Neural cell (in vitro differentiated cells): ENCODE measurements at regions not wholly inside any gene's neighbourhood (a gene's known extent, or its start where the extent isn't known, plus 50 kb on each side); places are given as distances from the start of the nearest gene placed in this dataset.
"Not testable (repeated sequence)": the region's sequence is repeated elsewhere in the genome, so short reads cannot be mapped to it uniquely, and the experiment has no call there.

Experiments used
- H2AFZ ChIP-seq: fragments of 200-600, 300-800 bp; sonication (generic), shearing (Covaris generic); 2 replicates; pipeline ENCODE4 v1.6.0; 2014; ENCODE audit warnings: low read depth, mild to moderate bottlenecking, antibody characterized with exemption, low read length, moderate library complexity
- H3F3A ChIP-seq: fragments of 200-600 bp; shearing (Covaris generic); 2 replicates; pipeline ENCODE4 v1.6.1; 2016; ENCODE audit warnings: mild to moderate bottlenecking, moderate library complexity, mixed read lengths, antibody characterized with exemption, low read length; ENCODE audit not compliant: insufficient read depth, poor library complexity, severe bottlenecking
- H3K27ac ChIP-seq: fragments of 200-600, 300-800 bp; sonication (generic), shearing (Covaris generic); 2 replicates; pipeline ENCODE4 v1.5.1; 2014; ENCODE audit warnings: mild to moderate bottlenecking, low read length, moderate library complexity
- H3K27me3 ChIP-seq: fragments of 300-800, 200-600 bp; sonication (generic), shearing (Covaris generic); 2 replicates; pipeline ENCODE4 v1.6.0; 2014; ENCODE audit warnings: mild to moderate bottlenecking, low read depth, low read length, moderate library complexity; ENCODE audit not compliant: insufficient read depth
- H3K36me3 ChIP-seq: fragments of 300-800, 200-600 bp; sonication (generic), shearing (Covaris generic); 2 replicates; pipeline ENCODE4 v1.5.1; 2014; ENCODE audit warnings: mild to moderate bottlenecking, antibody characterized with exemption, low read length, moderate library complexity; ENCODE audit not compliant: insufficient read depth
- H3K4me2 ChIP-seq: fragments of 300-800, 200-600 bp; sonication (generic), shearing (Covaris generic); 2 replicates; pipeline ENCODE4 v1.6.0; 2014; ENCODE audit warnings: mild to moderate bottlenecking, low read length
- H3K4me3 ChIP-seq: fragments of 300-800, 200-600 bp; sonication (generic), shearing (Covaris generic); 2 replicates; pipeline ENCODE4 v1.5.1; 2014; ENCODE audit warnings: mild to moderate bottlenecking, low read length, moderate library complexity
- H3K79me2 ChIP-seq: fragments of 200-600 bp; shearing (Covaris generic); replicated peaks from 2 replicates; pipeline ENCODE4 v1.6.0; 2014; ENCODE audit warnings: mild to moderate bottlenecking, low read length, moderate library complexity; ENCODE audit not compliant: insufficient read depth
- H3K9ac ChIP-seq: fragments of 300-800, 200-600 bp; sonication (generic), shearing (Covaris generic); 2 replicates; pipeline ENCODE4 v1.6.1; 2016; ENCODE audit warnings: mild to moderate bottlenecking, low read length, mixed read lengths
- H3K9me2 ChIP-seq: fragments of 200-600 bp; shearing (Covaris generic); 2 replicates; pipeline ENCODE4 v1.6.1; 2016; ENCODE audit warnings: mild to moderate bottlenecking, low read length, mixed read lengths; ENCODE audit not compliant: insufficient read depth
- H3K9me3 ChIP-seq: fragments of 200-600, 300-800 bp; sonication (generic), shearing (Covaris generic); 2 replicates; pipeline ENCODE4 v1.6.1; 2016; ENCODE audit warnings: mild to moderate bottlenecking, mixed run types, low read length, moderate library complexity, mixed read lengths
- H4K20me1 ChIP-seq: fragments of 200-600 bp; shearing (Covaris generic); 2 replicates; pipeline ENCODE4 v1.6.1; 2016; ENCODE audit warnings: mild to moderate bottlenecking, mixed run types; ENCODE audit not compliant: insufficient read depth
- EP300 ChIP-seq: fragments of 450-650 bp; conservative IDR thresholded peaks from 2 replicates; pipeline ENCODE4 v1.6.1; 2014; ENCODE audit warnings: antibody characterized with exemption, mild to moderate bottlenecking, moderate library complexity; ENCODE audit not compliant: poor library complexity, severe bottlenecking
- EZH2 ChIP-seq: fragments of 200-600, 300-800 bp; shearing (Covaris generic), sonication (generic); IDR thresholded peaks from 2 replicates; pipeline ENCODE4 v1.6.1; 2014; ENCODE audit warnings: antibody characterized with exemption, low read length, borderline replicate concordance, mild to moderate bottlenecking; ENCODE audit not compliant: insufficient read depth, poor library complexity, severe bottlenecking
- MXI1 ChIP-seq: fragments of 450-650 bp; conservative IDR thresholded peaks from 2 replicates; pipeline ENCODE4 v1.6.1; 2014; ENCODE audit warnings: antibody characterized with exemption, mild to moderate bottlenecking; ENCODE audit not compliant: poor library complexity, severe bottlenecking
- POLR2AphosphoS5 ChIP-seq: IDR thresholded peaks from 2 replicates; pipeline ENCODE4 v1.6.1; 2012
- RAD21 ChIP-seq: fragments of 450-650 bp; conservative IDR thresholded peaks from 2 replicates; pipeline ENCODE4 v1.6.1; 2014; ENCODE audit warnings: antibody characterized with exemption, mild to moderate bottlenecking, moderate library complexity
- SMC3 ChIP-seq: fragments of 450-650 bp; conservative IDR thresholded peaks from 2 replicates; pipeline ENCODE4 v1.6.1; 2014; ENCODE audit warnings: antibody characterized with exemption, mild to moderate bottlenecking, moderate library complexity; ENCODE audit not compliant: poor library complexity
- TAF1 ChIP-seq: IDR thresholded peaks from 2 replicates; pipeline ENCODE4 v1.6.1; 2012; ENCODE audit warnings: low read depth
- TF ChIP-seq, protein P1 (sequence below): fragments of 450-650 bp; IDR thresholded peaks from 2 replicates; pipeline ENCODE4 v1.5.1; 2014; ENCODE audit warnings: antibody characterized with exemption, mild to moderate bottlenecking, moderate library complexity; ENCODE audit not compliant: poor library complexity, severe bottlenecking
- TF ChIP-seq, protein P2 (sequence below): IDR thresholded peaks from 2 replicates; pipeline ENCODE4 v1.6.1; 2012; ENCODE audit warnings: borderline replicate concordance

DNA sequence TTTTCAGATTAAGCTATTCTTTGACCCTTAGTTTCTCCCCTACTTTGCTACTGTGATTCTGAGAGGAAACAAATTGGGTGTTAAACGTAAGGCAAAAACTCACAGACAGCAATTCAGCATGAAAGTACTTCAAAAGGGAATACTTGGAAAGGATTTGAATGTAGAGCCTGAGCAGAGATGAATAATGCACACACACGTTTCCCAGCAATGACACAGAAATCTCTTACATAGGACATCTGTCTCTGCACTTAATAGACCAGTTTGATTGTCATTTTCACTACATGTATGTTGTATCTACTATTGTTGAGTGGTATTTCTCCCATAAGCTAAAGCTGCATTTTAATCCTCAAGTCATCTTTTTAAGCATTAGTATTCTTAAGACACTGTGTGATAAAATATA, 166.1 kb upstream of the TEX13C start:
- H3K9ac ChIP-seq: no peak overlapping the region
- TF ChIP-seq SMC3: no peak
- TF ChIP-seq, protein P1, sequence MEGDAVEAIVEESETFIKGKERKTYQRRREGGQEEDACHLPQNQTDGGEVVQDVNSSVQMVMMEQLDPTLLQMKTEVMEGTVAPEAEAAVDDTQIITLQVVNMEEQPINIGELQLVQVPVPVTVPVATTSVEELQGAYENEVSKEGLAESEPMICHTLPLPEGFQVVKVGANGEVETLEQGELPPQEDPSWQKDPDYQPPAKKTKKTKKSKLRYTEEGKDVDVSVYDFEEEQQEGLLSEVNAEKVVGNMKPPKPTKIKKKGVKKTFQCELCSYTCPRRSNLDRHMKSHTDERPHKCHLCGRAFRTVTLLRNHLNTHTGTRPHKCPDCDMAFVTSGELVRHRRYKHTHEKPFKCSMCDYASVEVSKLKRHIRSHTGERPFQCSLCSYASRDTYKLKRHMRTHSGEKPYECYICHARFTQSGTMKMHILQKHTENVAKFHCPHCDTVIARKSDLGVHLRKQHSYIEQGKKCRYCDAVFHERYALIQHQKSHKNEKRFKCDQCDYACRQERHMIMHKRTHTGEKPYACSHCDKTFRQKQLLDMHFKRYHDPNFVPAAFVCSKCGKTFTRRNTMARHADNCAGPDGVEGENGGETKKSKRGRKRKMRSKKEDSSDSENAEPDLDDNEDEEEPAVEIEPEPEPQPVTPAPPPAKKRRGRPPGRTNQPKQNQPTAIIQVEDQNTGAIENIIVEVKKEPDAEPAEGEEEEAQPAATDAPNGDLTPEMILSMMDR: no peak
- no peak for TF ChIP-seq EP300
- no peak for TF ChIP-seq POLR2AphosphoS5
- TF ChIP-seq, protein P2, sequence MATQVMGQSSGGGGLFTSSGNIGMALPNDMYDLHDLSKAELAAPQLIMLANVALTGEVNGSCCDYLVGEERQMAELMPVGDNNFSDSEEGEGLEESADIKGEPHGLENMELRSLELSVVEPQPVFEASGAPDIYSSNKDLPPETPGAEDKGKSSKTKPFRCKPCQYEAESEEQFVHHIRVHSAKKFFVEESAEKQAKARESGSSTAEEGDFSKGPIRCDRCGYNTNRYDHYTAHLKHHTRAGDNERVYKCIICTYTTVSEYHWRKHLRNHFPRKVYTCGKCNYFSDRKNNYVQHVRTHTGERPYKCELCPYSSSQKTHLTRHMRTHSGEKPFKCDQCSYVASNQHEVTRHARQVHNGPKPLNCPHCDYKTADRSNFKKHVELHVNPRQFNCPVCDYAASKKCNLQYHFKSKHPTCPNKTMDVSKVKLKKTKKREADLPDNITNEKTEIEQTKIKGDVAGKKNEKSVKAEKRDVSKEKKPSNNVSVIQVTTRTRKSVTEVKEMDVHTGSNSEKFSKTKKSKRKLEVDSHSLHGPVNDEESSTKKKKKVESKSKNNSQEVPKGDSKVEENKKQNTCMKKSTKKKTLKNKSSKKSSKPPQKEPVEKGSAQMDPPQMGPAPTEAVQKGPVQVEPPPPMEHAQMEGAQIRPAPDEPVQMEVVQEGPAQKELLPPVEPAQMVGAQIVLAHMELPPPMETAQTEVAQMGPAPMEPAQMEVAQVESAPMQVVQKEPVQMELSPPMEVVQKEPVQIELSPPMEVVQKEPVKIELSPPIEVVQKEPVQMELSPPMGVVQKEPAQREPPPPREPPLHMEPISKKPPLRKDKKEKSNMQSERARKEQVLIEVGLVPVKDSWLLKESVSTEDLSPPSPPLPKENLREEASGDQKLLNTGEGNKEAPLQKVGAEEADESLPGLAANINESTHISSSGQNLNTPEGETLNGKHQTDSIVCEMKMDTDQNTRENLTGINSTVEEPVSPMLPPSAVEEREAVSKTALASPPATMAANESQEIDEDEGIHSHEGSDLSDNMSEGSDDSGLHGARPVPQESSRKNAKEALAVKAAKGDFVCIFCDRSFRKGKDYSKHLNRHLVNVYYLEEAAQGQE: no peak
- TF ChIP-seq RAD21: no peak
- TF ChIP-seq EZH2: no peak
- TF ChIP-seq MXI1: no peak
- TF ChIP-seq TAF1: no peak
- no peaks in the 10 kb centered on the region for H3K27me3 ChIP-seq

DNA sequence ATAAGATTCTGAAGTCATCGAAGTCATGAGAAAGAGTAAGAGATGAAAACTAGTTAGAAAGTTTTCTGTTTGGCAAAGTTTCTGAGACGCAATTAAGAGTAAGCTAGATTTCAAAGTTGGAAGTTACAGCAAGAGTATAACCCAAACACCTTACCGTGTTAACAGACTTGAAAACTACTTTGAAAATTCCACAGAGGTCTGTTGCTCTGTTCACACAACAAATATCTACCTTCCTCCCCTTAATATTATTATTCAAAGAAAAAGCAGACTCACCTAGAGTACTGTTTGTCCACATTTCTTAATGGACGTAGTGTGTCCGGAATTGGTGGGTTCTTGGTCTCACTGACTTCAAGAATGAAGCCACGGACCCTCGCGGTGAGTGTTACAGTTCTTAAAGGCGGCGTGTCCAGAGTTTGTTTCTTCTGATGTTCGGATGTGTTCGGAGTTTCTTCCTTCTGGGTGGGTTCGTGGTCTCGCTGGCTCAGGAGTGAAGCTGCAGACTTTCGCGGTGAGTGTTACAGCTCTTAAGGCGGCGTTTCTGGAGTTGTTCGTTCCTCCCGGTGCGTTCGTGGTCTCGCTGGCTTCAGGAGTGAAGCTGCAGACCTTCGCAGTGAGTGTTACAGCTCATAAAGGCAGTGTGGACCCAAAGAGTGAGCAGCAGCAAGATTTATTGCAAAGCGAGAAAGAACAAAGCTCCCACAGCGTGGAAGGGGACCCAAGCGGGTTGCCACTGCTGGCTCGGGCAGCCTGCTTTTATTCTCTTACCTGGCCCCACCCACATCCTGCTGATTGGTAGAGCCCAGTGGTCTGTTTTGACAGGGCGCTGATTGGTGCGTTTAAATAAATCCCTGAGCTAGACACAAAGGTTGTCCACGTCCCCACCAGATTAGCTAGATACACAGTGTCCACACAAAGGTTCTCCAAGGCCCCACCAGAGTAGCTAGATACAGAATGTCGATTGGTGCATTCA, 165.1 kb upstream of the TEX13C start:
- not testable (repeated sequence) for H2AFZ ChIP-seq, H3K9me3 ChIP-seq, H3F3A ChIP-seq, H4K20me1 ChIP-seq, H3K9me2 ChIP-seq, H3K27me3 ChIP-seq, H3K79me2 ChIP-seq, H3K9ac ChIP-seq, H3K4me2 ChIP-seq, H3K36me3 ChIP-seq, H3K27ac ChIP-seq, H3K4me3 ChIP-seq

More for the DNA sequence above, 166.1 kb upstream of the TEX13C start:
- Histone ChIP-seq H3K4me2 (no peak overlapping the region), H3K9me2 (no peaks in the 10 kb centered on the region), H3K27ac (no peak overlapping the region), H3K9me3 (no peaks in the 10 kb centered on the region), H4K20me1 (no peaks in the 10 kb centered on the region), H3K79me2 (no peaks in the 10 kb centered on the region), H2AFZ (no peak overlapping the region), H3K4me3 (no peak overlapping the region), H3F3A (no peaks in the 10 kb centered on the region), H3K36me3 (no peaks in the 10 kb centered on the region)

DNA sequence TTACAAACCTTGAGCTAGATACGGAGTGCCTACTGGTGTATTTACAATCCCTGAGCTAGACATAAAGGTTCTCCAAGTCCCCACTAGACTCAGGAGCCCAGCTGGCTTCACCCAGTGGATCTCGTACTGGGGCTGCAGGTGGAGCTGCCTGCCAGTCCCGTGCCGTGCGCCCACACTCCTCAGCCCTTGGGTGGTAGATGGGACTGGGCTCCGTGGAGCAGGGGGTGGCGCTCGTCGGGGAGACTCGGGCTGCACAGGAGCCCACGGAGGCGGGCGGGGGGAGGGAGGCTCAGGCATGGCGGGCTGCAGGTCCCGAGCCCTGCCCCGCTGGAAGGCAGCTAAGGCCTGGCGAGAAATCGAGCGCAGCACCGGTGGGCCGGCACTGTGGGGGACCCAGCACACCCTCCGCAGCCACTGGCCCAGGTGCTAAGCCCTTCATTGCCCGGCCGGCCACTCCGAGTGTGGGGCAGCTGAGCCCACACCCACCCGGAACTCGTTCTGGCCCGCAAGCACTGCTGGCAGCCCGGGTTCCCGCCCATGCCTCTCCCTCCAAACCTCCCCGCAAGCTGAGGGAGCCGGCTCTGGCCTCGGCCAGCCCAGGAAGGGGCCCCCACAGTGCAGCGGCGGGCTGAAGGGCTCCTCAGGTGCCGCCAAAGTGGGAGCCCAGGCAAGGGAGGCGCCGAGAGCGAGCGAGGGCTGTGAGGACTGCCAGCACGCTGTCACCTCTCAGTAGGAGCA, 164.2 kb upstream of the TEX13C start:
- not testable (repeated sequence) for H3K4me2 ChIP-seq, H2AFZ ChIP-seq, H3K79me2 ChIP-seq, H4K20me1 ChIP-seq, H3F3A ChIP-seq, H3K27ac ChIP-seq, H3K27me3 ChIP-seq, H3K9me2 ChIP-seq, H3K9ac ChIP-seq, H3K9me3 ChIP-seq, H3K36me3 ChIP-seq, H3K4me3 ChIP-seq
